Keratinocyte (primary cell): ENCODE measurements at regions not wholly inside any gene's neighbourhood (a gene's known extent, or its start where the extent isn't known, plus 50 kb on each side); places are given as distances from the start of the nearest gene placed in this dataset.

Experiments used
- DNase-seq: peaks from one replicate; pipeline ENCODE4 v3.0.0-alpha.2; 2011; ENCODE audit warnings: low read depth, missing footprints, low spot score
- FAIRE-seq: peaks from 2 replicates; lab custom pipeline; 2011; peaks lifted over from hg19 to GRCh38; lab: Jason Lieb, UNC
- H2AFZ ChIP-seq: 2 replicates; pipeline ENCODE4 v1.6.0; 2012; ENCODE audit warnings: low read length, control low read depth, inconsistent platforms; ENCODE audit not compliant: control insufficient read depth
- H3K27ac ChIP-seq: 2 replicates; pipeline ENCODE4 v1.5.1; 2011; ENCODE audit warnings: low read length; ENCODE audit not compliant: control insufficient read depth, insufficient read depth
- H3K27me3 ChIP-seq: 3 replicates; pipeline ENCODE4 v1.6.0; 2011; ENCODE audit warnings: low read length; ENCODE audit not compliant: control insufficient read depth, insufficient read depth; ENCODE audit errors: extremely low read depth
- H3K36me3 ChIP-seq, 2 experiments: 2 replicates in 1 of 2; 3 replicates in 1 of 2; pipeline ENCODE4 v1.5.1; 2011; ENCODE audit warnings: low read length in 2 of 2, mild to moderate bottlenecking in 1 of 2; ENCODE audit not compliant: control insufficient read depth in 2 of 2, insufficient read depth in 2 of 2; ENCODE audit errors: extremely low read depth in 1 of 2
- H3K4me1 ChIP-seq: 3 replicates; pipeline ENCODE4 v1.5.1; 2011; ENCODE audit warnings: low read length; ENCODE audit not compliant: control insufficient read depth, insufficient read depth; ENCODE audit errors: extremely low read depth
- H3K4me2 ChIP-seq: 3 replicates; pipeline ENCODE4 v1.6.0; 2011; ENCODE audit warnings: low read depth, low read length; ENCODE audit not compliant: control insufficient read depth, insufficient read depth; ENCODE audit errors: extremely low read depth
- H3K4me3 ChIP-seq, 3 experiments: fragments of 200-600 bp in 1 of 3; sonication (generic) in 1 of 3; 2 replicates in 2 of 3; 3 replicates in 1 of 3; pipeline ENCODE4 v1.5.1; 2011 to 2016; ENCODE audit warnings: low read length in 3 of 3, mild to moderate bottlenecking in 3 of 3, control low read depth in 2 of 3, inconsistent platforms in 1 of 3, low read depth in 1 of 3, mixed read lengths in 1 of 3, mixed run types in 1 of 3, moderate library complexity in 1 of 3; ENCODE audit not compliant: control insufficient read depth in 2 of 3, insufficient read depth in 2 of 3; ENCODE audit errors: extremely low read depth in 1 of 3
- H3K79me2 ChIP-seq: 2 replicates; pipeline ENCODE4 v1.6.0; 2012; ENCODE audit warnings: low read length; ENCODE audit not compliant: control insufficient read depth, insufficient read depth
- H3K9ac ChIP-seq: 3 replicates; pipeline ENCODE4 v1.6.0; 2011; ENCODE audit warnings: low read length; ENCODE audit not compliant: control insufficient read depth, insufficient read depth; ENCODE audit errors: extremely low read depth
- H3K9me1 ChIP-seq: 3 replicates; pipeline ENCODE4 v1.6.0; 2011; ENCODE audit warnings: low read length; ENCODE audit not compliant: control insufficient read depth, insufficient read depth; ENCODE audit errors: extremely low read depth
- H3K9me3 ChIP-seq: 2 replicates; pipeline ENCODE4 v1.5.1; 2012; ENCODE audit warnings: low read depth, low read length; ENCODE audit not compliant: control insufficient read depth
- H4K20me1 ChIP-seq: 3 replicates; pipeline ENCODE4 v1.6.0; 2011; ENCODE audit warnings: low read length; ENCODE audit not compliant: control insufficient read depth, insufficient read depth; ENCODE audit errors: extremely low read depth
- CTCF ChIP-seq, 3 experiments: IDR thresholded peaks in 1 of 3; conservative IDR thresholded peaks in 1 of 3; optimal IDR thresholded peaks in 1 of 3; 2 replicates in 2 of 3; 3 replicates in 1 of 3; pipeline versions ENCODE3 to v1.5.1; 2011; ENCODE audit warnings: low read length in 3 of 3, mild to moderate bottlenecking in 3 of 3, moderate library complexity in 2 of 3, control low read depth in 1 of 3, inconsistent platforms in 1 of 3; ENCODE audit not compliant: insufficient read depth in 2 of 3; ENCODE audit errors: extremely low read depth in 1 of 3
- EZH2 ChIP-seq: IDR thresholded peaks from one replicate; pipeline ENCODE4 v1.6.1; 2012; ENCODE audit warnings: inconsistent platforms, mild to moderate bottlenecking, low read length, moderate library complexity
- dilution Hi-C: fragments of 300-500 bp; cut with MboI; formaldehyde crosslinking; loops from one replicate; pipeline ENCODE4 v1.7.0; 2020; ENCODE audit warnings: low sequenced_read_pairs; ENCODE audit not compliant: extremely low pct_ligation_motif_present

- no peaks in the 10 kb centered on the region for H4K20me1 ChIP-seq
- no peak overlapping the region for H3K9ac ChIP-seq
- H3K4me1 ChIP-seq: peaks cover 19% of the 10 kb centered on the region
- TF ChIP-seq EZH2 (no peak), CTCF (optimal IDR thresholded peaks at IDR 0.05 in 1 of 3, IDR thresholded peaks at IDR 0.05 in 1 of 3, conservative IDR thresholded peaks at IDR 0.05 in 1 of 3; ENCODE audit: extremely low read depth in 1 of 3, insufficient read depth in 2 of 3, low read length in 3 of 3) (no peak)
- DNase-seq (no peak), FAIRE-seq (no peak)
- H3K4me3 ChIP-seq: no peak overlapping the region
- H3K9me1 ChIP-seq: no peaks in the 10 kb centered on the region
- H3K36me3 ChIP-seq: no peaks in the 10 kb centered on the region
- no peaks in the 10 kb centered on the region for H3K27me3 ChIP-seq
- no peak overlapping the region for H3K4me2 ChIP-seq
- H2AFZ ChIP-seq: no peak overlapping the region
- H3K9me3 ChIP-seq: no peaks in the 10 kb centered on the region
- H3K27ac ChIP-seq: no peak overlapping the region
- no peaks in the 10 kb centered on the region for H3K79me2 ChIP-seq
- dilution Hi-C loops: no loop called here
Measured at GRCh38 chr7:69108097-69108496, 490.2 kb upstream of the AUTS2 start.

- Histone ChIP-seq H3K4me3 (no peak overlapping the region), H3K4me1 (peaks cover 19% of the 10 kb centered on the region), H3K27me3 (no peaks in the 10 kb centered on the region), H3K36me3 (no peaks in the 10 kb centered on the region), H3K9me1 (no peaks in the 10 kb centered on the region), H3K27ac (no peak overlapping the region), H4K20me1 (no peaks in the 10 kb centered on the region), H3K4me2 (no peak overlapping the region), H3K9ac (no peak overlapping the region), H3K79me2 (no peaks in the 10 kb centered on the region), H3K9me3 (no peaks in the 10 kb centered on the region), H2AFZ (no peak overlapping the region)
- TF ChIP-seq EZH2 (no peak), CTCF (optimal IDR thresholded peaks at IDR 0.05 in 1 of 3, IDR thresholded peaks at IDR 0.05 in 1 of 3, conservative IDR thresholded peaks at IDR 0.05 in 1 of 3; ENCODE audit: extremely low read depth in 1 of 3, insufficient read depth in 2 of 3, low read length in 3 of 3) (no peak)
- dilution Hi-C loops: no loop called here
- peak; percentile 9 for DNase-seq
- FAIRE-seq: peak; percentile 61
Measured at GRCh38 chr7:69109246-69109645, 489.0 kb upstream of the AUTS2 start.
